ENCODE measurements at regions not wholly inside any gene's neighbourhood (a gene's known extent, or its start where the extent isn't known, plus 50 kb on each side); places are given as distances from the start of the nearest gene placed in this dataset.
"Not testable (repeated sequence)": the region's sequence is repeated elsewhere in the genome, so short reads cannot be mapped to it uniquely, and the experiment has no call there.

GRCh38 chr3:18572809-18573208, 147.7 kb upstream of the SATB1 start:
- no peak for DNase-seq (ENCODE audit: low read depth in 4 of 4, low spot score in 2 of 4)

GRCh38 chr3:18567293-18567692, 142.2 kb upstream of the SATB1 start:
- no peak for DNase-seq (ENCODE audit: low read depth in 4 of 4, low spot score in 2 of 4)

DNA sequence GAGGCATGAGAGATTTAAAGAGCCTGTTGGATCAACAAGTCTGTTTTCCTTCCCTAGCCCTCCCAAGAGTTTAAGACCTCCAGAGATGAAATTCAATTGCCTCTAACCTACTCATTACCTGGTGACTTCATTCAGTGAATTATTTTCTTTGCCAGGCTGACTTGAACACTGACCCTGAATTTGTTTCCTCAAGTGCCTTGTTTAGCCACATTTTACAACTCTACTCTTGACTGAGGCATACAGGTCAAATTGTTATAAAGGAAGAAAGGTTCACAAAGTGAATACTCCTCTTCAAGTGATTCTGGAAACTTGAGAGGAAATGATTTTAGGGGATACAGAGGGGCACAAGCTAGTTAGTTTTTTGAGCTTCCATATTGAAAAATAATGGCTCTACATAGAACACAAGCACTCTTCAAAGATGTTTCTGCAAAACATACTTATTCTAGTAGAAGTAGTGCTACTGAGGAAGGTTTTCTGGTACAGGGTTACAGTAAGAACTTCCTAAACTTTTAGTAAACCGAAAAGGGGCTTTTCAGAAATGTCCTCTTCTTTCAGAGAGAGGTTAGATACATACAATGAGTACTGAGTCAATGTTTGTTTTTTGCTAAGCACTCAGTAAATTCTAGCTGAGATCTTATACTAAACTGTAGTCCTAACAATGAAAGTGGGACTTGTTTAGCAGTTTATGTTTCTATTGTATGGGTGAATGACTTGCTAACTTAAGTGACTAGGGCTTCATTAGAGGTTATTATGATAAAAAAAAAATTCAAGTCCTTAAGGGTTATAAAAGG, 137.4 kb upstream of the SATB1 start:
- no peak for DNase-seq (ENCODE audit: low read depth in 4 of 4, low spot score in 2 of 4)

DNA sequence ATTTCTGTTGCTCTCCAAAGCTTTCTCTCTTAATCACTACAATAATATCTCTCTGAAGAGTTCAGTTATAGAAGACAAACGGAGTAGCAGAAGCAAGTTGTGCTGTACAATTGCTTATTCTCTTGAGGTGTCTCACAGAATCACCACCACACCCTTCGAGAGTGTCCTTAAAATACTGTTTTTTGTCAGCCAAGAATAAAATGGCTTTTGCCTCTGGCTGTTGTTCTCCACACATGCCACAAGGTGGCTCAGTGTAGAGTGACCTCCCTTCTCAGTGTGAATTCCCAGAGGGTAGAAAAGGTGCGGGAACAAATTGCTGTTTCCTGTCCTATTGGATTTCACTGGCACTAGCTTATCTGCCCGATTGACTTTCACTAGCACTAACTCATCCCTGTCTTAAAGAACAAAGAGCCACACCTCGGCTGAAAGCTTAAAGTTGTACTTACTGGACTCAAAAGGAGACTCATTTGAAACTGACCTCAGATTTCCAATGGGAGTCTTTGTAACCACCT, 134.2 kb upstream of the SATB1 start:
- peak; percentile 10 to 37 (median 18) for DNase-seq (ENCODE audit: low read depth in 4 of 4, low spot score in 2 of 4)

DNA sequence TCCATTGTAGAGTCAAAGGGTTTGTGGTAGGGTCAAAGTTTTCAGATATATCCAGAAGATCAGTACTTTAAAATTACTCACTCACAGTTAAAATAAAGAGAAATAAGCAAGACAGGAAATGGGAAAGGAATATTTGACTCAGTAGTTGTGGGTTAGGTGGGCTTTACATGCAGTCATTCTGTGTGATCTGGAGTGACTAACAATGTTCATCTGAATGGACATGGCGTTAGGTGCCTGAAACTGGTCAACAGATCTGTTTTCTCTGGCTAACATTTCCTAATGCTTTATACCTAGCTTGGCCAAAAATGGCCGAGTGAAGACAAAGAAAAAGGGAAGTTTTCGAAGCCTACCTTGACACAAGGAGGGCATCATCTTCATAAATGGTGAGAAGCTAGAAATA, 133.4 kb upstream of the SATB1 start:
- no peak for DNase-seq (ENCODE audit: low read depth in 4 of 4, low spot score in 2 of 4)

GRCh38 chr3:18557216-18557615, 132.1 kb upstream of the SATB1 start:
- no peak for DNase-seq (ENCODE audit: low read depth in 4 of 4, low spot score in 2 of 4)

- DNase-seq (ENCODE audit: low read depth in 4 of 4, low spot score in 2 of 4) = no peak
Measured at GRCh38 chr3:18556503-18557135, 131.5 kb upstream of the SATB1 start.

DNA sequence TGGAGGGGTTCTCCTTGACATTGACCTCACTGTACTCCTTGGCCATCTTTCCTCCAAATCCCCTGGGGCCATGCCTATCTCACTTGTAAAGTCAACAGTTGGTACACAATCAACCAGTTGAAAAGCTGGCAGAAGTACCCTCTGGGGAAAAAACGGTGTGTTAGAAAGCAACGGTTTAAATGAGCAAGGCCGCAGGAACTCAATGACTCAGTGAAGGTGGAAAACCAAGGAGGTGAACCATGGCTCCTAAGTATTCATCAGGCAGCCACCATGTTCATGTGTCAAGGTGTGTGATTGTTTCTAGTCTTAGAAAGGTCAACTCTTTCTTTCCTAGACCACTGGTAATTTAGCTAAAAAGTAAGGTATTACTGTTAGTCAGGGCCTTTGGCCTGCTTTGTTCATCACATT, 130.9 kb upstream of the SATB1 start:
- DNase-seq (ENCODE audit: low read depth in 4 of 4, low spot score in 2 of 4) = no peak

GRCh38 chr3:18552579-18553105, 127.5 kb upstream of the SATB1 start:
- not testable (repeated sequence) for DNase-seq (ENCODE audit: low read depth in 4 of 4, low spot score in 2 of 4)

- no peak for DNase-seq (ENCODE audit: low read depth in 4 of 4, low spot score in 2 of 4)
Measured at GRCh38 chr3:18546632-18547031, 121.5 kb upstream of the SATB1 start.

DNA sequence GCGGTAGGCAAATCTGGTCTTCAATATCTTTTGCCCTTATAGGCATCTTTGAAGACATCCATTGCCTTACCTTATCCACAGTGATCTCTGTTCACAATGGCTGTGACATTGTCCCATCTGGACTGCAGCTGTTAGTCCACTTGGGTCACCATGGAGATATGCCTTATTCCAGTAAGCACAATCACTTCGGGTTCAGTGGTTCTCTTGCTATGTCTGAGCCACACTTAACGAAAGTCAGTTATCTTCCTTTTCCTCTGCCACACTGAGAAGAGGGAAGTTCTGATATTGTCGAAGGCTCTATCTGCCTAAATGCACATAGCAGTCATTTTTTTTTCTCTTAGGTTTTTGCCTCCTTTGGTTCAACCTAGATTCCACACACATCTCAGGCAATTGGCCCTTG, 119.0 kb upstream of the SATB1 start:
- DNase-seq (ENCODE audit: low read depth in 4 of 4, low spot score in 2 of 4) = no peak

- no peak for DNase-seq (ENCODE audit: low read depth in 4 of 4, low spot score in 2 of 4)
Measured at GRCh38 chr3:18538463-18539230, 113.5 kb upstream of the SATB1 start.

- DNase-seq (ENCODE audit: low read depth in 4 of 4, low spot score in 2 of 4) = no peak
Measured at GRCh38 chr3:18533039-18533438, 107.9 kb upstream of the SATB1 start.

- DNase-seq (ENCODE audit: low read depth in 4 of 4, low spot score in 2 of 4) = no peak
Measured at GRCh38 chr3:18531662-18532061, 106.5 kb upstream of the SATB1 start.

- peak in 3 of 4 donors; percentile 5 to 27 (median 21) for DNase-seq (ENCODE audit: low read depth in 4 of 4, low spot score in 2 of 4)
Measured at GRCh38 chr3:18529631-18530030, 104.5 kb upstream of the SATB1 start.

DNA sequence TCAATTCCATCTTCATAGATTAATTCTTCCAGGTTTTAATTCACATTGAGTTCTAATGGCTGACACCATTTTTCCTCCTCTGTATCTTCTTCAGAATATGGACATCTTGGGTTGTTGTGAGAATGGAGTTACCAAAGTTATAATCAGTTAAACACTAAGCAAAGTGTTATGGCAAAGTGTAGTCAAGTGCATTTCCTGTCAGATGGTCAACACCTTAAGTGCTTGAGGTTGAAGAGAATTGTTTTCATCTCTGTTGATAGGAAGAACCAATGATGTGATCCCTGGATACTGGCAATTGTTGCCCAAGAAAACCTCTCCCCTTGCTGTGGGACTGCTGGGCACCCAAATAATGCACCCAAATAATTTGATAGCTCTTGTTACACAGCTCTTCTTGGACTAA, 102.6 kb upstream of the SATB1 start:
- no peak for DNase-seq (ENCODE audit: low read depth in 4 of 4, low spot score in 2 of 4)

DNA sequence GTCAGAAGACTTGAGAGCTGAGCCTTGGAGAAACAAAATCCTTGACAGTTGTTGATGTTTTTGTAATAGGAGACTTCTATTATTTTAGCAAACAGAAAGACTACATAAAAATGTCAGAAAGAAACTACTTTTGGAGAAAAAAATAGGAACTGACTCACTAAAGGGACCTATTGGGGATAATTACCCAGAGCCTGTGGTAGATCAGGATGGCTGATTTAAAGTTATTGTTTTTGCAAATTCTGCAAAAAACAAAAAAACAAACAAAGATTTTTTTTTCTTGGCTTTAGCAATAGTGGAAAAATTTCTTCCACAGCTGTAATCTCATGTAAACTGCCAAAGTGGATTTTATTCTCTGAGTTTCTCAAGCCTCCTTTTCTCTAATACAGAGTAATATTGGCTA, 101.5 kb upstream of the SATB1 start:
- DNase-seq (ENCODE audit: low read depth in 4 of 4, low spot score in 2 of 4) = no peak

- not testable (repeated sequence) for DNase-seq (ENCODE audit: low read depth in 4 of 4, low spot score in 2 of 4)
Measured at GRCh38 chr3:18516170-18516569, 91.0 kb upstream of the SATB1 start.

GRCh38 chr3:18513091-18513490, 88.0 kb upstream of the SATB1 start:
- no peak for DNase-seq (ENCODE audit: low read depth in 4 of 4, low spot score in 2 of 4)

GRCh38 chr3:18512007-18512406, 86.9 kb upstream of the SATB1 start:
- DNase-seq (ENCODE audit: low read depth in 4 of 4, low spot score in 2 of 4) = no peak

GRCh38 chr3:18510947-18511346, 85.8 kb upstream of the SATB1 start:
- no peak for DNase-seq (ENCODE audit: low read depth in 4 of 4, low spot score in 2 of 4)
